ENCODE measurements at regions not wholly inside any gene's neighbourhood (a gene's known extent, or its start where the extent isn't known, plus 50 kb on each side); places are given as distances from the start of the nearest gene placed in this dataset.
"Not testable (repeated sequence)": the region's sequence is repeated elsewhere in the genome, so short reads cannot be mapped to it uniquely, and the experiment has no call there.

GRCh38 chr5:100683881-100684280 lies 148.7 kb downstream of the FAM174A start:
- Histone ChIP-seq H3K9me1 (replicated peaks; ENCODE audit: control insufficient read depth, extremely low read depth, insufficient read depth, low read length) (no peaks in the 10 kb centered on the region), H3K36me3 (ENCODE audit: control insufficient read depth in 2 of 2, extremely low read depth in 1 of 2, insufficient read depth in 2 of 2, low read length in 2 of 2) (no peaks in the 10 kb centered on the region), H4K20me1 (replicated peaks; ENCODE audit: control insufficient read depth, extremely low read depth, insufficient read depth, low read length) (no peaks in the 10 kb centered on the region), H3K4me1 (ENCODE audit: control insufficient read depth, extremely low read depth, insufficient read depth, low read length) (peaks cover 8% of the 10 kb centered on the region), H3K4me3 (replicated peaks in 1 of 3; ENCODE audit: insufficient read depth in 1 of 3, low read depth in 1 of 3, low read length in 3 of 3) (no peak overlapping the region), H3K9ac (replicated peaks; ENCODE audit: extremely low read depth, insufficient read depth, low read length) (no peak overlapping the region), H3K9me3 (replicated peaks; ENCODE audit: control insufficient read depth, insufficient read depth, low read length) (no peaks in the 10 kb centered on the region), H3K4me2 (ENCODE audit: insufficient read depth, low read length) (no peak overlapping the region), H3K27me3 (ENCODE audit: control insufficient read depth in 2 of 2, insufficient read depth in 2 of 2, low read length in 2 of 2) (no peaks in the 10 kb centered on the region), H3K27ac (ENCODE audit: insufficient read depth, low read depth, low read length) (no peak overlapping the region), H3K79me2 (ENCODE audit: control insufficient read depth, insufficient read depth, low read length) (no peaks in the 10 kb centered on the region), H2AFZ (ENCODE audit: low read depth, low read length) (no peak overlapping the region)
- intact Hi-C loops (cut with micrococcal nuclease) = loop anchor here (10.0 kb wide), 1 partner anchor 199 kb away; no protein-coding TSS in a partner anchor
- BruUV-seq (replicated peaks) = no TSS peak
- CTCF ChIA-PET = no interaction called here
- FAIRE-seq = no peak
- DNase-seq (ENCODE audit: low read depth, low spot score) = no peak
- dilution Hi-C loops (cut with MboI; ENCODE audit: extremely low pct_ligation_motif_present, low sequenced_read_pairs) = no loop called here
- POLR2A ChIA-PET = no interaction called here
- no peak for TF ChIP-seq FOS (IDR thresholded peaks at IDR 0.05; ENCODE audit: borderline replicate concordance, insufficient read depth, low read length)
- TF ChIP-seq POLR2A (IDR thresholded peaks at IDR 0.05; ENCODE audit: low read depth, low read length) = no peak
- no peak for TF ChIP-seq EZH2 (IDR thresholded peaks at IDR 0.05; ENCODE audit: borderline replicate concordance, low read depth, low read length, severe bottlenecking)
- TF ChIP-seq CTCF (IDR thresholded peaks at IDR 0.05; ENCODE audit: extremely low read depth in 1 of 2, insufficient read depth in 1 of 2, low read depth in 1 of 2, low read length in 2 of 2) = no peak
- TF ChIP-seq MYC (IDR thresholded peaks at IDR 0.05; ENCODE audit: low read depth, low read length) = no peak
- TF ChIP-seq MAX (IDR thresholded peaks at IDR 0.05; ENCODE audit: insufficient read depth, insufficient read length) = no peak
- TF ChIP-seq JUN (IDR thresholded peaks at IDR 0.05; ENCODE audit: borderline replicate concordance, insufficient read depth, insufficient read length, low read depth) = no peak
- TF ChIP-seq POLR2AphosphoS5 (IDR thresholded peaks at IDR 0.05; ENCODE audit: insufficient read depth, low read depth, low read length) = no peak
- no peak for TF ChIP-seq GATA2 (IDR thresholded peaks at IDR 0.05; ENCODE audit: insufficient read depth, insufficient read length, low read depth, low read length)

- CTCF ChIA-PET = interaction anchor here (1.7 kb wide), 1 partner anchor 13 kb away, joined by 6 read pairs; no protein-coding TSS in a partner anchor
- FAIRE-seq; H3K27ac ChIP-seq (ENCODE audit: insufficient read depth, low read depth, low read length): not testable (repeated sequence)
Measured at GRCh38 chr5:100685122-100685521, 149.9 kb downstream of the FAM174A start.

GRCh38 chr5:100688834-100689233 lies 153.7 kb downstream of the FAM174A start:
- H3K36me3 ChIP-seq (ENCODE audit: control insufficient read depth in 2 of 2, extremely low read depth in 1 of 2, insufficient read depth in 2 of 2, low read length in 2 of 2); H3K4me1 ChIP-seq (ENCODE audit: control insufficient read depth, extremely low read depth, insufficient read depth, low read length); BruUV-seq (replicated peaks); H3K4me3 ChIP-seq (replicated peaks in 1 of 3; ENCODE audit: insufficient read depth in 1 of 3, low read depth in 1 of 3, low read length in 3 of 3); H4K20me1 ChIP-seq (replicated peaks; ENCODE audit: control insufficient read depth, extremely low read depth, insufficient read depth, low read length); FAIRE-seq; H3K9me1 ChIP-seq (replicated peaks; ENCODE audit: control insufficient read depth, extremely low read depth, insufficient read depth, low read length); H3K9ac ChIP-seq (replicated peaks; ENCODE audit: extremely low read depth, insufficient read depth, low read length); POLR2A ChIA-PET; H3K79me2 ChIP-seq (ENCODE audit: control insufficient read depth, insufficient read depth, low read length); H3K9me3 ChIP-seq (replicated peaks; ENCODE audit: control insufficient read depth, insufficient read depth, low read length); DNase-seq (ENCODE audit: low read depth, low spot score); H3K4me2 ChIP-seq (ENCODE audit: insufficient read depth, low read length); H3K27me3 ChIP-seq (ENCODE audit: control insufficient read depth in 2 of 2, insufficient read depth in 2 of 2, low read length in 2 of 2); H3K27ac ChIP-seq (ENCODE audit: insufficient read depth, low read depth, low read length); dilution Hi-C loops (cut with MboI; ENCODE audit: extremely low pct_ligation_motif_present, low sequenced_read_pairs); H2AFZ ChIP-seq (ENCODE audit: low read depth, low read length): not testable (repeated sequence)
- intact Hi-C loops (cut with micrococcal nuclease) = loop anchor here (10.0 kb wide), 1 partner anchor 204 kb away; no protein-coding TSS in a partner anchor
- CTCF ChIA-PET = interaction anchor here (1.1 kb wide), 1 partner anchor 10 kb away, joined by 3 read pairs; no protein-coding TSS in a partner anchor

More at GRCh38 chr5:100685122-100685521, 149.9 kb downstream of the FAM174A start:
- H3K4me2 ChIP-seq (ENCODE audit: insufficient read depth, low read length); H2AFZ ChIP-seq (ENCODE audit: low read depth, low read length); H3K4me3 ChIP-seq (replicated peaks in 1 of 3; ENCODE audit: insufficient read depth in 1 of 3, low read depth in 1 of 3, low read length in 3 of 3); BruUV-seq (replicated peaks); H4K20me1 ChIP-seq (replicated peaks; ENCODE audit: control insufficient read depth, extremely low read depth, insufficient read depth, low read length); H3K9me1 ChIP-seq (replicated peaks; ENCODE audit: control insufficient read depth, extremely low read depth, insufficient read depth, low read length); H3K9ac ChIP-seq (replicated peaks; ENCODE audit: extremely low read depth, insufficient read depth, low read length); H3K27me3 ChIP-seq (ENCODE audit: control insufficient read depth in 2 of 2, insufficient read depth in 2 of 2, low read length in 2 of 2); H3K9me3 ChIP-seq (replicated peaks; ENCODE audit: control insufficient read depth, insufficient read depth, low read length); H3K79me2 ChIP-seq (ENCODE audit: control insufficient read depth, insufficient read depth, low read length); H3K36me3 ChIP-seq (ENCODE audit: control insufficient read depth in 2 of 2, extremely low read depth in 1 of 2, insufficient read depth in 2 of 2, low read length in 2 of 2); POLR2A ChIA-PET; DNase-seq (ENCODE audit: low read depth, low spot score); H3K4me1 ChIP-seq (ENCODE audit: control insufficient read depth, extremely low read depth, insufficient read depth, low read length); dilution Hi-C loops (cut with MboI; ENCODE audit: extremely low pct_ligation_motif_present, low sequenced_read_pairs): not testable (repeated sequence)
- intact Hi-C loops (cut with micrococcal nuclease) = loop anchor here (10.0 kb wide), 1 partner anchor 200 kb away; no protein-coding TSS in a partner anchor

Data from endothelial cell of umbilical vein (primary cell).